ENCODE measurements at regions not wholly inside any gene's neighbourhood (a gene's known extent, or its start where the extent isn't known, plus 50 kb on each side); places are given as distances from the start of the nearest gene placed in this dataset.

GRCh38 chr3:6182476-6182875 lies 678.4 kb upstream of the GRM7 start:
- no peak for DNase-seq (ENCODE audit: low spot score)

GRCh38 chr3:6182909-6183308 lies 678.0 kb upstream of the GRM7 start:
- no peak for DNase-seq (ENCODE audit: low spot score)

GRCh38 chr3:6189384-6189783 lies 671.5 kb upstream of the GRM7 start:
- DNase-seq (ENCODE audit: low spot score) = no peak

- no peak for DNase-seq (ENCODE audit: low spot score)
Observed at GRCh38 chr3:6204891-6205290, 656.0 kb upstream of the GRM7 start.

GRCh38 chr3:6216135-6217026 lies 644.5 kb upstream of the GRM7 start:
- DNase-seq (ENCODE audit: low spot score) = no peak

DNA sequence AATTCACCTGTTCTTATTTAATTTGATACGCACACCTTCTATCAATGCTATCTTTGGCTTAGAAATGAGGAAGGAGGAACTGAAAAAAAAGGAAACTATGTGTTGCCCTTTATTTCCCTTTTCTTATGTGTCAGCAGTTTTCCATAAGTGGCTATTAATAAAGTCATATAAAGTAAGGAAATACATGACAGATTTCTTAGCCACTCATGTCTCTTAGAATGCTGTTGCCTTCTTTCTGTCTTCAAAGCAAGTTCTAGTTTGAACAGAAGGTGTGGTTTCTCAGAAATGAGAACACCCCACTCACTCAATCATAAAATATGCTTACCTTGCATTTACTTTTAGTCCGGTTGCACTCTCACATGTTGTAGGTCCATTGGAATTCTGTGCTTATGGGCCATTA lies 640.5 kb upstream of the GRM7 start:
- no peak for DNase-seq (ENCODE audit: low spot score)

GRCh38 chr3:6222069-6222468 lies 638.8 kb upstream of the GRM7 start:
- DNase-seq (ENCODE audit: low spot score) = no peak

DNA sequence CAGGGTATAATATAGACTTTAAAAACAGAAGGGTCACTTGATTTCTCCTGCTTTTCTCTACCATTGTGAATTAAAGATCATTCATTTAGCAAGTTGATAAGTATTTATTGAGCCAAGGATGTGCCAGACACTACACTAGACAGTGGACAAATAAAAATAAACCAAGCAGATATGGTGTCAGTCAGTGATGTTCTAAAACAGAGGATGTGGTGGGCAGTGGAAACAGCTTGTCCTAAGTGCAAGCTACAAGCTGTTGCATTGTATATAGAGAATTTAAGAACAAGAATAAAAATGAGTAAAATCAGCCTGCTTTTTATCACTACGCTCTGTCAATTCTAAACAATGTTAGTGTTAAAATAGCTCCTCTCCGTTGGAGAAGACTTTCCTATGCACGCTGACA lies 637.3 kb upstream of the GRM7 start:
- DNase-seq (ENCODE audit: low spot score) = no peak

DNA sequence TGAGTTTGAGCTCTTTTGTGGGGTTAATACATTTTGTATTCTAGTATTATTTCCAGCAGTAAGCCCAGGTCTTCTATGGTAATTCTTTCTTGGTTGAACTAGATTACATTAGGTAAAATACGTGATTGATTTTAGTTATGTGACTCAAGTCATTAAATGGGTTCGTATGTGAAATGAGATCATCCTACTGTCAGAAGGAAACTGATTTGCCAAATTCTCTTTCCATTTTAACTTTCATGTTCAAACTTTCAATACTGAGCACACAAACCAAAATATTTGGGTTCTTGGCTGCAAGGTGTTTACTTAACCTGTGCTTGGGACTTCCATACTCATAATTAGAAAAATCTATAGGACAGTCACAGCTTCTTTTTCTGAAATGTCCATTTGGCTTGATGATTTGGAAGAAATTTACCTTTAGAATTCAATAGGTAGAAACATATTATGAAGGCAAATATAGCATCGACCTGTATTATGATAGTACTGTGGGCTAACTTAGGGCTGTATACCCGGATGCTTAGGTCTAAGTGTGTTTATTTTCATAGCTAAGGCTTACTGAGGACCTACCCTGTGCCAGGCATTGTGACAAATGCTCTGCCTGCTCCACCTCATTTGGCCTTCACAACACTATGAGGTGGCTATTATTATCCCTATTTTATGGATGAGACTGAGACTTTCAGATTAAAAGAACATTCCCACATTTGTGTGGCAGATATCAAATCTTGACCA lies 631.8 kb upstream of the GRM7 start:
- no peak for DNase-seq (ENCODE audit: low spot score)

DNA sequence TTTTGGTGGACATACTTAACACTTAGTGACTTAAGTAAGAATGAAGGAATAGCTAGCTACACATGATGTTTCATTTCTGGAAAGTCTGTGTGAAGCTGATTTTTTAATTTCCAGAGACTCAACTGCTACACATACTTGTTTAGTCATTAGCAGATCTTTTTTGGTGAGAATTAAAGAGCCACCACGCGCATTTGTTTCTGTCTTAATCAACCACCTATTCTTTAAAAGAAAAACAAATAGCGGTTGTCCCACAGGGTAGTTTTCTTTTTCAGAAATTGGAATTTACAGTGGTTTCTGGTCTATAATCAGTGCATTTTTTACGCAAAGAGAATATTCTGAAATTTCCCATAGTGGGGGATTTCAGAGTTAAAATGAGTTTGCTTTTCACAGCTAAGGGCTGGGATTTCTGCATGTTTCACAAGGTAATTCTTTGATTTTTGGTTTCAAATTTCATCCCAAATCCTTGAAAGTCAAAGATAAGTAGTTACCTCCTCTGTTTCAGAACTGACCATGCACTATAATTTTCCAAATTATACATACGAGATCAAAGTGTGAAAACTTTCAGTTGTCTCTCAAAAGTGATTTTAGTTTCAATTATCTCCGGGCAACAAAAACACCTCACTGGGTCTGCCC lies 631.0 kb upstream of the GRM7 start:
- no peak for DNase-seq (ENCODE audit: low spot score)

GRCh38 chr3:6242104-6242503 lies 618.8 kb upstream of the GRM7 start:
- no peak for DNase-seq (ENCODE audit: low spot score)

GRCh38 chr3:6248528-6248927 lies 612.4 kb upstream of the GRM7 start:
- DNase-seq (ENCODE audit: low spot score) = no peak

DNA sequence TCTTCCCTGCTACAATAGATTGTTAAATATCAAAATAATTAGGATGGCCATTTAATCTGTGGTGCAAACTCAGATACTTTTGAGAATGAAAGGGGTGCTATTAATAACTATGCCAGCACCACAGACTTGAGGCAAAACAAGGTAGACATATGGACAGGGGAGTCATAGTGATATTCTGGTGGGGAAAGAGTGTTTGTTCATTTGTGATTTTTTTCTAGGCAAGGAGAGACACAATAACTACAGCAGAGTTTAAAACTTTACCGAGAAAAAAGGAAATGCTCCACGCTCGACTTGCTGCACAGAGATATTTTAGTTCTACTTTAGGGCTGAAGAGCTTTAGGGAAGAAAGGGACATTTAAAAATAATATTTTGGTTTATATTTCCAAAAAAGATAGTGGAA lies 611.2 kb upstream of the GRM7 start:
- no peak for DNase-seq (ENCODE audit: low spot score)

- DNase-seq (ENCODE audit: low spot score) = no peak
Observed at GRCh38 chr3:6250167-6250566, 610.7 kb upstream of the GRM7 start.

GRCh38 chr3:6251612-6252400 lies 609.1 kb upstream of the GRM7 start:
- DNase-seq (ENCODE audit: low spot score) = no peak

- no peak for DNase-seq (ENCODE audit: low spot score)
Observed at GRCh38 chr3:6254490-6254889, 606.4 kb upstream of the GRM7 start.

DNA sequence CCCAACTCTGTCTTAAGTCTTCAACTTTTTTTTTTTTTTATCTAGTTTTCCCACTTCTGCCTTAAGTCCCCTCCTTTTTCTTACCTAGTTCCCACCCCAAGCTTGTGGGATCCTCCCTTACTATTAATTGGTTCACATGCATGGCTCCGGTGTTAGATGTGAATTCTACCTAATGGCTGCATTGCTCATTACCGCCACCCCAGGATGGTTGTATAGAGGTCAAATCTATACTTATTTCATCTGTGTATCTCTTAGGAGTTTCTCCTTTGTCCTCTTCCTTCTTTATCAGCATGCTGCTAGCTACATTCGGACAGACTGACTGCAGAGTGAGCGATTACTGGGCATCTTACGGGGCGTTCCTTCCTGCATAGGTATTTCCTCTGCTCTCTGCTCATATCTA lies 605.7 kb upstream of the GRM7 start:
- no peak for DNase-seq (ENCODE audit: low spot score)

DNA sequence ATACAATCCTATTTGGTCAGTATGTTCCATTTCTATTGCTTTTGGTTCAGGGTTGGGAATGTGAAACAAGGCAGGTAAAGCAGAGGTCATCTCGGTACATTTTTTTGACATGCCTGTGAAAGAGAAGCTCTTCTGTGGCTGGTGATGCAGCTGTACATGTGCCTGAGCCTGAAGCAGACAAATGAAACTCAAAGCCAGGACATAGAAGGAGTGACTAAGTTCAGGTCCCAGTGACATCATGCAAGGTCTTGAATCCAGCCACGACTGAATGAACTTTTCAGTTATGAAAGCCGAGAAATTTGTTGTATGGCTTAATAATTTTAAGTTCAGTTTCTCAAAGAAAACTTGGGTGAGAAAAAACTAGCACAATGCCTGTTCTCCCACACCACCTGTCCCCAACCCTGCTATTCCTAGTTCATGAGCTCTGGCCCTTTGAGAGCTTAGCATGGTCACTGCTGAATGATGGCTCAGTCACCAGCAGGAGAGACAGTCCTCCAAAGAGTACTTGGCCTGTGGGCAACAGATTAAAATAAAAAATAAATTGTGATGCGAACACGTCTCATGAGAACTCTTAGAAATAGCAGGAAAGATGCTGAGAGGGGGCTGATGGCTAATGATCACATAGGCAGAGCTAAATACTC lies 600.2 kb upstream of the GRM7 start:
- no peak for DNase-seq (ENCODE audit: low spot score)

DNA sequence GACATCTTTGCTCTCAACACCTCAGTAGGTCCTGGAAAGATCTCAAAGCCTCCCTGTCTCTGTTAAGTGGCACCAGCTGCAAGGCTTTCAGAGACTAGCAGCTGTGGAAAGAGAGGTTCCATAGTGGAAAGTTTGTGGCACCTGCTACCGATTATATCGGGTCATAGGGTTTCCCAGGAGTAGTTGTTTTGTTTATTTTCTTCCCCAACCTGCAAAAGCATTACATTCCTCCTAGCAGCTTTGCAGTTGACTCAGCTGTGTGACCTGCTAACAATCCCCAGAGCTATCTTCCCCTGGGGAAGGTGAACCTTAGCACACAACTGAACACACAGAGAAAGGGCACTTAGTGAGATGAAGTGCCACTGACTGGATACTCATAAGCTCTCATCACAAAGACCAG lies 598.9 kb upstream of the GRM7 start:
- no peak for DNase-seq (ENCODE audit: low spot score)

GRCh38 chr3:6264036-6264435 lies 596.9 kb upstream of the GRM7 start:
- DNase-seq (ENCODE audit: low spot score) = no peak

DNA sequence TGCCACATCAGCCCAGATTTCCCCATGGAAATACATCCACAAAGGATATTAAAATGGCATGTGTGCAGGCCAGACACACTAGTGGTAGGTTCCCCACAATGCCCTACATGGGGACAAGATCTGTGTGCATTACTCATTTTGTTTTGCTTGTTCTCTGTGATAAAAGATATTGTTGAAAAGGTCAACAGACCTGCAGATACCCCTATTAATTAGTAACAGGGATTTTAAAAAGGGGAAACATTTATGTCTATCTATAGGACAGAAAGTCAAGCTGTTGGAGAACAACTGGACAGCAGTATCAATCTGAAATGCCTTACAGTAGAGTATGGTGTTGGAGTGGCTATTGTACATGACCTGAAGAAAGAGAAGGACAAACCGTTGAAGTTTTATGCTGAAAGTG lies 596.0 kb upstream of the GRM7 start:
- DNase-seq (ENCODE audit: low spot score) = no peak

DNA sequence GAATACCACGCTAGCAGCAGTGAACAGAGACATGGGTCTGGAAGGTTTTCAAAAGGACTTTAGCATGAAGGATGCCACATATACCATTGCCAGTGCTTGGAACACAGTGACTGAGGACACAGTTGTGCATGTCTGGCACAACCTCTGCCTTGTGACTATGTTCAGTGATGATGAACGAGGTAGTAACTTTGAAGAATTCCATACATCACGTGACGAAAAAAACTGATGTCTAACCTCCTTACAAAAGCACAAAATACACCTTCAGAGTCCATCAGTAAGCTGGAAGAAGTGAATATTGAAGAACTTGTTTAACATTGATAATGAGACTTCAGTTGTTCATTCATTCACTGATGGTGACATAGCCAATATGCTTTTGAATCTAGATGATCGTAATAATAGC lies 594.8 kb upstream of the GRM7 start:
- no peak for DNase-seq (ENCODE audit: low spot score)
